Fibroblast of villous mesenchyme (primary cell): ENCODE measurements at regions not wholly inside any gene's neighbourhood (a gene's known extent, or its start where the extent isn't known, plus 50 kb on each side); places are given as distances from the start of the nearest gene placed in this dataset.

Experiments used
- DNase-seq: peaks from one replicate; pipeline ENCODE4 v3.0.0-alpha.2; 2010; ENCODE audit warnings: low read depth
- H3K4me3 ChIP-seq: 2 replicates; pipeline ENCODE4 v1.5.1; 2011; ENCODE audit warnings: low read depth, mild to moderate bottlenecking, low read length
- CTCF ChIP-seq: IDR thresholded peaks from 2 replicates; pipeline ENCODE4 v1.5.1; 2012; ENCODE audit warnings: low read depth, mild to moderate bottlenecking, low read length; ENCODE audit not compliant: insufficient read depth

DNA sequence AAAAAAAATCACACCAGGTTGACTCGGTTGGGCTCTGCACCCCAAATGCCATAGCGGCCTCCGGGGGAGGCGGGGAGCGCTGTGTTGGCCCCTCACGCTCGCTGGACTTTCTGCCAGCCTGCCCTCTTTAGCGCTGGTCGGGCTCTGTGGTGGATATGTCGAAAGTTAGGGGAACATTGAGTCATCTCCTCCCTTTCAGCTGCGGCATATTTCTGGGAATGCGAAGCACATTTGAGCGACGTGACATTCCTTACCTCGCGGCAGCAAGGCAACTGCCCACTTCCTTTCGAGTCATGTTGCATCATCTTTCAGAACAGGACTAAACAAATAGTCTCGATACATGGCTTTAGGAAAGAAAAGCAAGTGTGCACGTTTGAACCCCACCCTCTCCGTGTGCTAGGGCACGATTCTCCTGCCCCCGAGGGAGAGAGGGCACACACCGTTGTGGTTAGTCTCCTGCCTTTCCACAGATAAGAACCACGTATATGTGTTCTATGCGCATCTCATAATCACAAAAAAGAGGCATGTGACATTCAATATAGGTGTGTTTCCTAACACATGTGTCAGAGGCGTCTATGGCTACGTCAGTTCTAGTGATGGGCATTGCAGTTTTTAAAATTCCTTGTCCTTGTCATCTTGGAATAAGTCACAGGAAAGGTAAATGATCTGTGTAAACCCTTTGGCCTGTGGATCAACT, 105.9 kb upstream of the SLC45A1 start:
- no peak overlapping the region for H3K4me3 ChIP-seq
- no peak for TF ChIP-seq CTCF
- peak; percentile 99 for DNase-seq

DNA sequence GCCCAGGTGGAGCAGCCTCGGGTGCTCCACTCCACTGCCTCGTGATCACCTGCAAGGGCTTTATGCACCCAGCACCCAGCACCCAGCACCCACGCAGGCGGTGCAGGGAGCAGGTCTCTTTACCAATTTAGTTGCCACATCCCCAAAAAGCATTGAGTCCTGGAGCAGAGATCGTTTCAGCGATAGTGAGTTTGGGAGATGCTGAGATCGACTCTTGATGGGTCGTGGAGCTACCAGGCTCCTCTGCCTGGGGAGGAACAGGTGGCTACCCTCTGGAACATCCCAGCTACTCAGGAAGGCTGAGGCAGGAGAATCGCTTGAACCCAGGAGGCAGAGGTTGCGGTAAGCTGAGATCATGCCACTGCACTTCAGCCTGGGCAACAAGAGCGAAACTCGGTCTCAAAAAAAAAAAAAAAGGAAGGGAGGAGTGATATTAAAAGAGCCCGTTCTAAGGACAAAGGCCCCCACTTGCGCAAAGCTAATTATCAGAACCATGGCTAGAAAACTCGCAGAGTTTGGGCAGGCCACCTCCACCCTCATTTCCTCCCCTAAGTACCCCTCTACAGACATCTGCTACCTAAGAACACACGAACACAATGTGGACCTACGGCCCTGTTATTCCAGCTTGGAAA, 106.5 kb upstream of the SLC45A1 start:
- TF ChIP-seq CTCF, result no peak
- DNase-seq, result no peak
- H3K4me3 ChIP-seq, result no peak overlapping the region

GRCh38 chr1:8207202-8207601, 110.7 kb upstream of the SLC45A1 start:
- TF ChIP-seq CTCF, result no peak
- no peak for DNase-seq
- H3K4me3 ChIP-seq, result no peak overlapping the region

DNA sequence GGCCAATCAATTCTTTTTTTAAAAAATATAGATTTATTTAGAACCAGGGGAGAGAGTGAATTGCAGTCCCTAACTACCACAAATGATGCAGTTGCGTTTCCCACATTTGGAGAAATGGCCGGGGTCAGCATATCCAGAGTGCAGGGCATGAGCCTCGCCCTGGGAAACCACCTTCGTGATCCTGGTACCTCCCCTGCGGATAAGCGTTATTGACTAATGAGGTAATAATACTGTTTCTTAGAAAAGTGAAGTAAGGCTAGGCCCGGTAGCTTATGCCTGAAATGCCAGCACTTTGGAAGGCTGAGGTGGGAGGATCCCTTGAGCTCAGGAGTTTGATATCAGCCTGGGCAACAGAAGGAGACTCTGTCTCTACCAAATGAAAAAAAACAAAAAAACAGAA, 111.5 kb upstream of the SLC45A1 start:
- no peak for DNase-seq
- TF ChIP-seq CTCF, result no peak
- no peak overlapping the region for H3K4me3 ChIP-seq

DNA sequence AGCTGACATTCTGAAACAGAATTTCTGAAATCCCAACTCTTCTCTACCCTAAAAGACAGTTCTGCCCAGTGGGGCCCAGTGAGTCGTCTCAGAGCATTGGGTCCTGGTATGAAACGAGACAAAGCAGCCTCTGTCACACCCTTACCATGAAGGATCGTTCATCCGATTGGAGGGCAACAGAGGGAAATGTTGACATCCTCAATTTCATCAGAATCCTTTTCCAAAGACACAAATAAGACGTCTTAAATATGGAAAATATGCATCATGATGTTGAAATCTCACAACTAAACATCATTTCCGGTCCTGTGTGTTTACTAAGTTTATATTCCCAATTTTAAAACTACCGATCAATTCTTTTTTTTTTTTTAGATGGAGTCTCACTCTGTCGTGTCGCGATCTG, 112.1 kb upstream of the SLC45A1 start:
- H3K4me3 ChIP-seq, result no peak overlapping the region
- DNase-seq, result peak; percentile 54
- TF ChIP-seq CTCF, result no peak

- DNase-seq, result peak; percentile 58
- H3K4me3 ChIP-seq, result no peak overlapping the region
- no peak for TF ChIP-seq CTCF
Observed at GRCh38 chr1:8204826-8205225, 113.1 kb upstream of the SLC45A1 start.
